Hematopoietic multipotent progenitor cell treated with erythropoietin and hydrocortisone succinate and interleukin-3 and kit ligand, for 15 days (in vitro differentiated cells): ENCODE measurements at regions not wholly inside any gene's neighbourhood (a gene's known extent, or its start where the extent isn't known, plus 50 kb on each side); places are given as distances from the start of the nearest gene placed in this dataset.

Source experiments
- DNase-seq: peaks from one replicate; pipeline ENCODE4 v3.0.0-alpha.2; 2015; ENCODE audit warnings: low spot score

GRCh38 chr14:86613126-86613525 is 1083.2 kb downstream of the FLRT2 start:
- no peak for DNase-seq

- DNase-seq: no peak
Measured at GRCh38 chr14:86604561-86604960, 1074.6 kb downstream of the FLRT2 start.

- no peak for DNase-seq
Measured at GRCh38 chr14:86602263-86602662, 1072.3 kb downstream of the FLRT2 start.

DNA sequence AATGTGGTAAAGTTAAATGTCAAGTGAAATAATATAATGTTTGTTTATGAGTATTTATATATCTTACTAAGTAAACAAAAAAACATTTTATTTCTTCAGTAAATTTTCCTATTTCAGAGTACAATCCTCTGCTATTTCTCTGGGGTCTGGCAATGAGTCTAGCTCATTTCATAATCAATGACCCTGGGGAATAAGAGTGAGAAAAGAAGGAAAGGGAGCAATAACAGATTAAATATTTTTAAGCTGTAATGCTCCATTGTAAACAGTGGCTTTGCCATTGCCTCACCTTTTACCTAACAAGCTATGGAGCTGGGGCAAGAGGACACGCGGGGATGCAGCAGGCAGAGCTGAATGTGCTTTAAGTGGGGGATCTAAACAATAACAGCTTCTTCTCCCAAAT is 1071.9 kb downstream of the FLRT2 start:
- DNase-seq: no peak

GRCh38 chr14:86597279-86597678 is 1067.3 kb downstream of the FLRT2 start:
- DNase-seq: no peak

DNA sequence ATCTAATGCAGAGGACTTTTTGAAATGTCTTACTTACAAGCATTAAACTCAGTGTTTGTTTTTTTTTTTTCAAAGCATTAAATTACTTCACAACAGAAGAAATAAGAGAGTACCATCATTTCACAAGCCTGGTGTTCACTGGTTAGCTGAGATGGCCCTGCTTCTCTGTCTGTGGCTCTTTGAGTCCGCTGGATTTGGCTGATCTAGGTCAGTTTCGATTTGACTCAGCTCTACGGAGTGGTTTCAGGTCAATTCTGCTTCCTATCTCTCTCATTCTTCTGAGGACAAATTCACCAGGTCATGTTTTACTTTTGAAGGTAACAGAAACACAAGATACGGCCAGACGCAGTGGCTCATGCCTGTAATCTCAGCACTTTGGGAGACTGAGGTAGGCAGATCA is 1066.1 kb downstream of the FLRT2 start:
- DNase-seq: no peak

GRCh38 chr14:86575141-86575540 is 1045.2 kb downstream of the FLRT2 start:
- DNase-seq: no peak

GRCh38 chr14:86574778-86575129 is 1044.8 kb downstream of the FLRT2 start:
- DNase-seq: no peak

DNA sequence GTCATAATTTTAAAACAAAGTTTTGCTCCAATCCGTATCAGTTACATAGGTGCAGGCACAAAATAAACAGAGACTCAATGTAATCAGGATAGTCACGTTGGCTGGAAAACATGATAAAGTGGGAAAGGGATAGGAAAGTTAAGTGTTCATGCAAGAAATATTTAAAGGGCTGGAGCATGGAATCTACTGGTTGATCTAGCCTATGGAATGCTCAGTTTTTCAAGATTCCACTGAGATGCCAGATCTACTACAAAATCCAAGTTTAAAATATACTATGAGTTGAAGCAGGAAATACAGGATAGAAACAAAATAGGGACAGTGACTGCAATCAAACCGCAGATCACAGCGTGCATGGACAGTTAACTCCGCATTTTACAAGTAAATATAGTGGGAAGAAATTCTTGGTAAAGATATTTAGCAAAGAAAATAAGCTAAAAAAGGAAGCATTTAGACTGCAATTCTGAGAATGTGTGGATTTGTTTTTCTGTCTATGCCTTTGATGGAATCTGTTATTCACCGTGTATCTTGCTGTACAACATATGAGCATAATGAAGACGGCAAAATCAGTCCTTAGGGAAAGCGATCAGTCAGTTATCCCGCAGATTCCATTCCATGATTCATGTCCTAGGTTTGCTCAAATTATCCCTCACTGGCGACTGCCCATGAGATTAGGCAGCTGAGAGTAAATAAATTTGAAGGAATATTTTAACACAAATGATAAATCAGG is 1044.3 kb downstream of the FLRT2 start:
- no peak for DNase-seq

GRCh38 chr14:86570371-86570770 is 1040.4 kb downstream of the FLRT2 start:
- no peak for DNase-seq

- no peak for DNase-seq
Measured at GRCh38 chr14:86543521-86543920, 1013.6 kb downstream of the FLRT2 start.

GRCh38 chr14:86541972-86542371 is 1012.0 kb downstream of the FLRT2 start:
- no peak for DNase-seq

GRCh38 chr14:86540636-86541247 is 1010.8 kb downstream of the FLRT2 start:
- DNase-seq: no peak

DNA sequence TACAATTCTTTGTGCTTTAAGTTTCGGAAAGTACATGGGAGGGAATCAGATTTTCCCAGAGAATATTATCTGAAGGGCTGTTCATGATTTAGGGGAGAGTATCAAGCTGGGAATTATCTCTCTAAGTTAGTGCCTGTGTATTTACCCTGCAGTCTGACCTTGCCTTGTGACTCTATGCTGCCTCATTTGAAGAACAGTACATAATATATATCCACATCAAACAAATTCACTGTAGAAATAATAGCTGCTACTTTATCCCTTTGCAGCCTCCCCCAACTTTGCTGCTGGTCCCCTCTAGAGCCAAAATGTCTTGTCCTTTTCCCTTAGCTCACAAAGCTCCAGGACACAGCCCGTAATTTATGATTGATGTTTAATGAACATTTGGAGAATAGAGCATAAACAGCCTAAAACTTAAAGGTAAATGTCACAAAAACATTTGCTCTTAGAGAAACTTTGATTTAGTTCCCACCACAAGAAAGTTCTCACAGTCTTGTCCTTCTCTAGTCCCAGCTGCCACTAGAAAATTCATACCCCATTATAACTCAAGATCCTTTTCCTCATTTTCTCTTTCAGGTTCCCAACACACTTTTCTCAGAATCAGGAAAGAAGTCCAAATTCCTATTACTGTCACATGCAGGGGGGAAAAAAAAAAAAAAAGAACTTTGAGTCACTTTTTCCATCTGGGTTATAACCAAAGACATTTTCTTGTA is 1009.6 kb downstream of the FLRT2 start:
- DNase-seq: no peak

- DNase-seq: no peak
Measured at GRCh38 chr14:86533834-86534233, 1003.9 kb downstream of the FLRT2 start.

- no peak for DNase-seq
Measured at GRCh38 chr14:86532219-86532618, 1002.3 kb downstream of the FLRT2 start.

- DNase-seq: no peak
Measured at GRCh38 chr14:86530457-86530856, 1000.5 kb downstream of the FLRT2 start.

GRCh38 chr14:86527312-86527711 is 997.4 kb downstream of the FLRT2 start:
- DNase-seq: no peak

DNA sequence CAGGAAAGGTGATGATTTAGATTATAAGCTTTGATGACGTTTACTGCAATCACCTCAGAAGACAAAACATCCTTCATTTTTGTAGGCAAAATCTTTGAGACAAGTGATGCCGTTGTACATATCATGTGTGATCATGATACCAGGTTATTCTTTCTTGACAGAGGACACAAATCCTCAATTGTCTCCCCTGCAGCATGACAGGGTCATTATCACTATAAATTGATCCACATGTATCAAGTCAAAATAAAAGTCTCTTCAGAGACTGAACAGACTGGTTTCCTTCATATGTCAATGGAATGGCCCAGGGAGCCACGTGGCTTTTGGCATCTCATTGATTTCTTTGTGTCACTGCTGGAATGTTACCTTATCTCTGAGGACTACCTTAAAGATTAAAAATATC is 995.7 kb downstream of the FLRT2 start:
- DNase-seq: no peak

DNA sequence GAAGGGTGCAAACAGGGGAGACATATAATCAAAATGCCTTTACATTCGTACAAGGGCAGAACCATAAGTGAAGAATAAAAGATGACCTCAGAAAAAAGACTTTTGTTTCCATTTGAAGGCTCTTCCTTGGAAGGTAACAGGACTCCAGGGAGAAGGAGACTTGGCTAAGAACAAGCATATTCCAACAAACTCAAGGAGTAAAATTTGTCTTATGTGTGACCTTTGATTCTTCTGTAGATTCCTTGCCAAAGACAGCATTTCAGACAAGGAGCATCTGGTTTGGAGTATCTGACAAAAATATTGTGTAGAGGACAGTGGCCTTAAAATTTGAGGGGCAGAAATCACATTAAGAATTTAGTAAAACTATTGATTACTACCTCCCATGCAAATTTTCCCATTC is 991.9 kb downstream of the FLRT2 start:
- no peak for DNase-seq

- no peak for DNase-seq
Measured at GRCh38 chr14:86521031-86521730, 991.2 kb downstream of the FLRT2 start.

- no peak for DNase-seq
Measured at GRCh38 chr14:86518298-86518697, 988.4 kb downstream of the FLRT2 start.

GRCh38 chr14:86515195-86515594 is 985.3 kb downstream of the FLRT2 start:
- no peak for DNase-seq
